Transverse colon (tissue), 4 donors: ENCODE measurements at regions not wholly inside any gene's neighbourhood (a gene's known extent, or its start where the extent isn't known, plus 50 kb on each side); places are given as distances from the start of the nearest gene placed in this dataset.

Source experiments
- DNase-seq: peaks from one replicate; pipeline ENCODE4 v3.0.0-alpha.2; 2019
- H3K27ac ChIP-seq, 4 donors: fragments of 200-600 bp; sonication (generic); 2 replicates each; pipeline ENCODE4 v1.5.1; 2016 to 2018; ENCODE audit warnings: inconsistent platforms in 4 of 4
- H3K27me3 ChIP-seq: fragments of 200-600 bp; sonication (generic); 2 replicates; pipeline ENCODE4 v1.5.1; 2017; ENCODE audit warnings: inconsistent platforms
- H3K36me3 ChIP-seq, 4 donors: fragments of 200-600 bp; sonication (generic); 2 replicates each; pipeline ENCODE4 v1.5.1; 2017 to 2019; ENCODE audit warnings: inconsistent platforms in 4 of 4
- H3K4me1 ChIP-seq, 4 donors: fragments of 200-600 bp; sonication (generic); 2 replicates each; pipeline ENCODE4 v1.5.1; 2017 to 2020; ENCODE audit warnings: inconsistent platforms in 4 of 4
- H3K4me3 ChIP-seq, 4 donors: fragments of 200-600 bp; sonication (generic); 1 replicate in 1 of 4; 2 replicates in 3 of 4; pipeline versions ENCODE4 v1.5.1 to v1.6.1; 2017 to 2019; ENCODE audit warnings: inconsistent platforms in 4 of 4
- H3K9me3 ChIP-seq, 2 donors: fragments of 200-600 bp; sonication (generic); 2 replicates each; pipeline ENCODE4 v1.5.1; 2017 to 2019; ENCODE audit warnings: inconsistent platforms in 2 of 2
- CTCF ChIP-seq, 5 experiments: fragments of 200-600 bp in 3 of 5; fragments of 450-650 bp in 2 of 5; sonication (generic) in 3 of 5; IDR thresholded peaks; 1 replicate in 2 of 5; 2 replicates in 3 of 5; pipeline ENCODE4 v1.5.1; 2016 to 2017; ENCODE audit warnings: antibody characterized with exemption in 5 of 5, inconsistent platforms in 3 of 5, mild to moderate bottlenecking in 2 of 5, moderate library complexity in 1 of 5
- EP300 ChIP-seq: sonication (generic); formaldehyde crosslinking; IDR thresholded peaks from one replicate; pipeline ENCODE4 v1.6.1; 2017; ENCODE audit warnings: antibody characterized with exemption, low read depth
- POLR2A ChIP-seq: fragments of 450-650 bp; IDR thresholded peaks from one replicate; pipeline ENCODE4 v1.6.1; 2016; ENCODE audit warnings: antibody characterized with exemption, mild to moderate bottlenecking, moderate library complexity
- POLR2AphosphoS5 ChIP-seq, 3 donors: sonication (generic); formaldehyde crosslinking; IDR thresholded peaks; one replicate each; pipeline ENCODE4 v1.6.1; 2016; ENCODE audit warnings: antibody characterized with exemption in 3 of 3
- WGBS, 2 donors: methylation state at CpG; one replicate each; pipeline ENCODE4 v1.1.5; 2018; ENCODE audit warnings: low coverage in 1 of 2; 5-methylcytosine and 5-hydroxymethylcytosine counted together
- in situ Hi-C, 4 donors: fragments of 200-750 bp; cut with MboI; loops; one replicate each; pipeline versions ENCODE4 v1.15.0 to v1.15.1; 2017; ENCODE audit warnings: low sequenced_read_pairs in 3 of 4, low pct_ligation_motif_present in 1 of 4, low pct_unique_long_range_greater_than_20kb in 1 of 4
- intact Hi-C: fragments of 100-400 bp; cut with DNase I; formaldehyde crosslinking; loops from one replicate; pipeline ENCODE4 v1.15.1; 2023; ENCODE audit warnings: low total_unique reads

- Histone ChIP-seq H3K36me3 (no peaks in the 10 kb centered on the region), H3K9me3 (peaks cover 18% of the 10 kb centered on the region in 2 donors), H3K4me3 (no peak overlapping the region), H3K4me1 (no peaks in the 10 kb centered on the region), H3K27ac (no peak overlapping the region), H3K27me3 (peaks cover 16% of the 10 kb centered on the region)
- in situ Hi-C loops (loop anchor here in 3 of 4 donors (25.0 kb wide), 4 partner anchors 432 to 657 kb away; partner anchors contain the start of genes ESS2 (in 1 of the 3), SLC25A1 (in 1 of the 3) and TSSK2 (in 1 of the 3)), intact Hi-C loops (no loop called here)
- no peak for TF ChIP-seq EP300
- TF ChIP-seq CTCF (IDR thresholded peaks at IDR 0.05) = no peak
- TF ChIP-seq POLR2A = no peak
- TF ChIP-seq POLR2AphosphoS5 (IDR thresholded peaks at IDR 0.05) = no peak
- 63% methylated on average over 11 of the region's 12 CpGs; no CpG with 5 or more reads in 1 of the 2 donors for WGBS, 2 donors
- no peak for DNase-seq
Measured at GRCh38 chr22:19644314-19645223, 69.7 kb upstream of the SEPTIN5 start.

- H3K27ac ChIP-seq = no peak overlapping the region
- H3K27me3 ChIP-seq = peaks cover 16% of the 10 kb centered on the region
- H3K4me3 ChIP-seq = no peak overlapping the region
- no peaks in the 10 kb centered on the region for H3K4me1 ChIP-seq
- in situ Hi-C loops = loop anchor here in 3 of 4 donors (25.0 kb wide), 4 partner anchors 433 to 658 kb away; partner anchors contain the start of genes ESS2 (in 1 of the 3), SLC25A1 (in 1 of the 3) and TSSK2 (in 1 of the 3)
- no peaks in the 10 kb centered on the region for H3K36me3 ChIP-seq
- intact Hi-C loops = no loop called here
- 60 to 70% methylated on average over 2 to 6 of the region's 6 CpGs for WGBS, 2 donors
- TF ChIP-seq POLR2AphosphoS5 (IDR thresholded peaks at IDR 0.05) (no peak), CTCF (IDR thresholded peaks at IDR 0.05) (no peak), POLR2A (no peak), EP300 (no peak)
- no peak for DNase-seq
- H3K9me3 ChIP-seq = peaks cover 18% of the 10 kb centered on the region in 2 donors
Measured at GRCh38 chr22:19645391-19645790, 68.9 kb upstream of the SEPTIN5 start.

- no peak for DNase-seq
- in situ Hi-C loops (loop anchor here in 3 of 4 donors (25.0 kb wide), 4 partner anchors 434 to 659 kb away; partner anchors contain the start of genes ESS2 (in 1 of the 3), SLC25A1 (in 1 of the 3) and TSSK2 (in 1 of the 3)), intact Hi-C loops (no loop called here)
- H3K4me3 ChIP-seq = no peak overlapping the region
- no peak overlapping the region for H3K27ac ChIP-seq
- WGBS, 2 donors = 82% methylated on average over 4 to 7 of the region's 7 CpGs
- peaks cover 18% of the 10 kb centered on the region in 2 donors for H3K9me3 ChIP-seq
- no peaks in the 10 kb centered on the region for H3K4me1 ChIP-seq
- H3K27me3 ChIP-seq = peaks cover 12% of the 10 kb centered on the region
- TF ChIP-seq EP300 (no peak), POLR2A (no peak), CTCF (IDR thresholded peaks at IDR 0.05) (no peak), POLR2AphosphoS5 (IDR thresholded peaks at IDR 0.05) (no peak)
- no peaks in the 10 kb centered on the region for H3K36me3 ChIP-seq
Measured at GRCh38 chr22:19645905-19646304, 68.4 kb upstream of the SEPTIN5 start.

GRCh38 chr22:19646383-19646782 is 67.9 kb upstream of the SEPTIN5 start:
- no peak for TF ChIP-seq POLR2AphosphoS5 (IDR thresholded peaks at IDR 0.05)
- no peak for TF ChIP-seq EP300
- TF ChIP-seq CTCF (IDR thresholded peaks at IDR 0.05) = no peak
- TF ChIP-seq POLR2A = no peak
- Histone ChIP-seq H3K9me3 (peaks cover 18% of the 10 kb centered on the region in 2 donors), H3K36me3 (no peaks in the 10 kb centered on the region), H3K27me3 (peaks cover 8% of the 10 kb centered on the region), H3K4me3 (no peak overlapping the region), H3K27ac (no peak overlapping the region), H3K4me1 (no peaks in the 10 kb centered on the region)
- no peak for DNase-seq
- in situ Hi-C loops (loop anchor here in 3 of 4 donors (25.0 kb wide), 4 partner anchors 434 to 659 kb away; partner anchors contain the start of genes ESS2 (in 1 of the 3), SLC25A1 (in 1 of the 3) and TSSK2 (in 1 of the 3)), intact Hi-C loops (no loop called here)
- 71% methylated on average over 3 of the region's 3 CpGs; no CpG with 5 or more reads in 1 of the 2 donors for WGBS, 2 donors
